GM13976 (cell line): ENCODE measurements at regions not wholly inside any gene's neighbourhood (a gene's known extent, or its start where the extent isn't known, plus 50 kb on each side); places are given as distances from the start of the nearest gene placed in this dataset.
"Not testable (repeated sequence)": the region's sequence is repeated elsewhere in the genome, so short reads cannot be mapped to it uniquely, and the experiment has no call there.

Experiments
- DNase-seq: peaks from one replicate; pipeline ENCODE4 v3.0.0; 2012; ENCODE audit warnings: low spot score
- CTCF ChIP-seq: IDR thresholded peaks from 2 replicates; pipeline ENCODE4 v1.5.1; 2012; ENCODE audit warnings: borderline replicate concordance, mild to moderate bottlenecking; ENCODE audit not compliant: insufficient read depth; ENCODE audit errors: extremely low read depth, missing control alignments, control extremely low read depth
- in situ Hi-C: fragments of 300-500 bp; cut with MboI; formaldehyde crosslinking; loops from one replicate; pipeline ENCODE4 v1.12.0; 2022; ENCODE audit warnings: low sequenced_read_pairs, mixed read lengths, inconsistent platforms; ENCODE audit not compliant: unreplicated experiment

- in situ Hi-C loops: no loop called here
- DNase-seq: no peak
- TF ChIP-seq CTCF: no peak
Measured at GRCh38 chr16:51524555-51525373, 373.7 kb upstream of the SALL1 start.

GRCh38 chr16:51524070-51524469 is 373.0 kb upstream of the SALL1 start:
- in situ Hi-C loops: no loop called here
- DNase-seq: no peak
- no peak for TF ChIP-seq CTCF

- no peak for TF ChIP-seq CTCF
- no peak for DNase-seq
- in situ Hi-C loops: no loop called here
Measured at GRCh38 chr16:51523400-51523799, 372.3 kb upstream of the SALL1 start.

GRCh38 chr16:51522902-51523301 is 371.8 kb upstream of the SALL1 start:
- in situ Hi-C loops: no loop called here
- TF ChIP-seq CTCF: no peak
- DNase-seq: no peak

- in situ Hi-C loops, DNase-seq: not testable (repeated sequence)
Measured at GRCh38 chr16:51516960-51517359, 365.9 kb upstream of the SALL1 start.

GRCh38 chr16:51510416-51510815 is 359.3 kb upstream of the SALL1 start:
- in situ Hi-C loops: no loop called here
- no peak for TF ChIP-seq CTCF
- DNase-seq: no peak

GRCh38 chr16:51509336-51509735 is 358.3 kb upstream of the SALL1 start:
- no peak for DNase-seq
- TF ChIP-seq CTCF: no peak
- in situ Hi-C loops: no loop called here
